VCaP (cell line): ENCODE measurements at regions not wholly inside any gene's neighbourhood (a gene's known extent, or its start where the extent isn't known, plus 50 kb on each side); places are given as distances from the start of the nearest gene placed in this dataset.

ENCODE experiments used
- H3K27ac ChIP-seq: fragments of 450-650 bp; 2 replicates; pipeline ENCODE4 v1.5.1; 2017
- TF ChIP-seq, protein P1 (sequence below): fragments of 450-650 bp; conservative IDR thresholded peaks from 2 replicates; pipeline ENCODE4 v1.5.1; 2017; ENCODE audit warnings: mild to moderate bottlenecking, moderate library complexity

DNA sequence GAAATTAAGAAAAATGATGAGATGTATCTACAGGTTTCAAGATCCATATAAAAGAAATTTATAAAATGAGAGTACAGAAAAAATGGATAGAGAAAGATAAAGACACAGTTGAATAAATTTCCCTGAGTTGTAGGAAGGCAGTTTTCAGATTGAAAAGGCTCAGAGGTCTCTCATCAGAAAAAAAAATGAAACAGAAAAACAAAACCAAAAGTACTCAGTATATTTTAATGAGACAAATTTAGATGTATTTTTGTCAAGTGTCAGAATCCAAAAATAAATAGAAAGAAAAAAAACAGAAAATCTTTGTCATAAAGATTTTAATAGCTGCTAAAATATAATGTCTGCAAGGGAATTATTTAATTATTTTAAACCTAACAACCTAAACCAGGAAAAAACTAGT is 520.5 kb downstream of the KCNJ3 start:
- TF ChIP-seq, protein P1, sequence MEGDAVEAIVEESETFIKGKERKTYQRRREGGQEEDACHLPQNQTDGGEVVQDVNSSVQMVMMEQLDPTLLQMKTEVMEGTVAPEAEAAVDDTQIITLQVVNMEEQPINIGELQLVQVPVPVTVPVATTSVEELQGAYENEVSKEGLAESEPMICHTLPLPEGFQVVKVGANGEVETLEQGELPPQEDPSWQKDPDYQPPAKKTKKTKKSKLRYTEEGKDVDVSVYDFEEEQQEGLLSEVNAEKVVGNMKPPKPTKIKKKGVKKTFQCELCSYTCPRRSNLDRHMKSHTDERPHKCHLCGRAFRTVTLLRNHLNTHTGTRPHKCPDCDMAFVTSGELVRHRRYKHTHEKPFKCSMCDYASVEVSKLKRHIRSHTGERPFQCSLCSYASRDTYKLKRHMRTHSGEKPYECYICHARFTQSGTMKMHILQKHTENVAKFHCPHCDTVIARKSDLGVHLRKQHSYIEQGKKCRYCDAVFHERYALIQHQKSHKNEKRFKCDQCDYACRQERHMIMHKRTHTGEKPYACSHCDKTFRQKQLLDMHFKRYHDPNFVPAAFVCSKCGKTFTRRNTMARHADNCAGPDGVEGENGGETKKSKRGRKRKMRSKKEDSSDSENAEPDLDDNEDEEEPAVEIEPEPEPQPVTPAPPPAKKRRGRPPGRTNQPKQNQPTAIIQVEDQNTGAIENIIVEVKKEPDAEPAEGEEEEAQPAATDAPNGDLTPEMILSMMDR, result no peak
- H3K27ac ChIP-seq, result no peak overlapping the region

DNA sequence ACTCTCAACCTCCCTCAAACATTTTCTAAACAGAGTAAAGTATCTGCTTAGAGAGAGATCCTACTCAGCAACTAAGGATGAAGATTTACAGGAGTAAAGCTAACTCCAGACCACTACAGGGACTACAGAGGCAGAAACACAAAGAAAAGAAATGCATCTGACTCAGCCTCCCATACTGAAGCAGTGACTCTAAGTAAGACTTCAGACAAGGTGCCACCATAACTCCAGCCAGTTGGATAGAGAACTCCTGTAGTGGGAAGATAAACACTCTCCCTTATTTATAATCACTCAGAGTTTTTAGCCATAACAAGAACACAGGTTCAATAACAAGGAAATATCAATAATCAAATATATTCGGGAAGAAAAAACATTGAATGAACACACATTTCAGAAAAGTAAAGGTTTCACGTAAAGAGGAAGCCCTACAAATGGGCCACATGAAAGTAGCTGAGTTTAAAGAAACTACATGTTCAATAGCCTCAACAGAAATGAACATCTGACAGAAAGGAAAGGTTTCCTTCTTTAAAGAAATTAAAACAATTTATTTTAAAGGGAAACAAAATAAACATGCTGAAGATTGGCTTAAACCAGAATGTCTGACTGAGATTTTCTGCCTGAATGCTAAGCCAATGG is 519.9 kb downstream of the KCNJ3 start:
- no peak overlapping the region for H3K27ac ChIP-seq
- TF ChIP-seq, protein P1, result no peak

DNA sequence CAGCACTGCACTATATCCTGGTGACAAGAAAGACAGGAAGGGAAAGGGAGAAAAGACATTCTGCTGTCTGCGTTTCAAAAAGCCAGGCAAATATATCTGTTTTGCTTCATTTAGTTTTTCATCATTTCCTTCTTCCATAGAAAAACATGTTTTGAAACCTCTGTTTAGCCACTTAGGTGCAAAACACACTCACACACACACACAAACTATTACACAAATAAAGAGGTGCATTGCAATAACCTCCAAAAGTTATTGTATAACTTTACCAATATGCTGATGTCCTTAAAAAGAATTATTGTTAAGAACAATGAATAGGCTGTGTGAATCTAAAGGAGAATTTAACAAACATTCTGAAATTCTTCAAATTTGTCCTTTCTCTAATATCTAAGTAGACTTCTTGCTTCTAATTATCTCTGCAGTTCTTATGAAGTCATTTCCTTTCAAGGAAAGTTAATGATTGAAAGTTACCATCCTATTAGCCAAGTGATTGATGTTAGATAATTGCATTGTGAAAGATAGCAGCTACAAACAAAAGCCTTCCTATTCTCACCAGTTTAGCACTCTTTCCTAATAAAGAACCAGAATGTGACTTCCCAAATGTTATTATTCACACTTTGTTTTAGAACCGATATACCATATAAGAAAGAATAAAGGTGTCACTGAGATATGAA is 516.7 kb downstream of the KCNJ3 start:
- no peak overlapping the region for H3K27ac ChIP-seq
- TF ChIP-seq, protein P1, result no peak

DNA sequence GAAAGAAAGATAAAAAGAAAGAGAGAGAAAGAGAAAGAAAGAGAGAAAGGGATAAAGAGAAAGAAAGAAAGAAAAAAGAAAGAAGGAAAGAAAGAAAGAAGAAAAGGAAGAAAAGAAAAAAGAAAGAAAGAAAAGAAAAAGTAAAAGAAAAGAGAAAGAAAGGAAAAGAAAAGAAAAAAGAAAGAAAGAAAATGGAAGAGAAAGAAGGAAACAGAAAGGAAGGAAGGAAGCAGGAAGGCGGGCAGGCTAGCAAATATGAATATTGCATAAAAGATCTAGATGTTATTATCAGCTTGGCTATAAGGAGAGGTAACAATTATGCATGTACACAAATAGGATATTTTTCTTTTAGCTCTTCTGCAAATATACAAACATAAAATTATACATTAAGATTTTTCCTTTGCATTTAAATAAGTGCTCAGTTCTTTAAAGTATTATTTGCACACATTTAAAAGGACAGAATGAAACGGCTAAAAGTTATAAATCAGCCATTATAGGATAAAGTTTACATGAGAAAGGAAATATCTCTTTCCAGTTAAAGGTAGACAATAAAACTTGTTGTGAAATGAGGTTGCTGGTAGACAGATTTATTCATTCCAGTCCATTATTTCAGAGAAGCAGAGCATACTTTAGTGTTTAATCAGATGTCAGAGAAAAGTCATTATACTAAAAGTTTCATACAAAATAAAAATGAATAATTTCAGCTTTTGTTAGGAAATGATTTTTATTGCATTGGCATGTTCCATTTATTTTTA is 511.4 kb downstream of the KCNJ3 start:
- TF ChIP-seq, protein P1, result no peak
- H3K27ac ChIP-seq, result no peak overlapping the region

DNA sequence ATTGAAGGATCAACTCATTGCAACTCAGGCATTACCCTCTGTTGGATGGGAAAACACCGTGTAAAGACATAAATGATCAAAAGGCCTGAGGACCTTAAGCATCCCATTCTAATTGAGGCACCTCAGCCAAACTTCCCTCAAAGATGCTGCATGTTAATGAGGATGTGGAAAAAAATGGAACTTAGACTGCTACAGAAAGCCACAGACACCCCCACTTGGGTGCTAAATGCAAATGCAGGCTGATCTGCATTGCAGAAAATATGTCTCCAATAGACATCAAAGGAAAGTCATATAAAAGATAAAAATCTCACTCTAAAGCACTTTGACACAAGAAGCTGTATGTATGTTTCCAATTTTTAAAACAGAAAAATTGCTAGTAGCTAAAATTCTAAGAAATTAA is 504.7 kb downstream of the KCNJ3 start:
- TF ChIP-seq, protein P1, result no peak
- no peak overlapping the region for H3K27ac ChIP-seq

DNA sequence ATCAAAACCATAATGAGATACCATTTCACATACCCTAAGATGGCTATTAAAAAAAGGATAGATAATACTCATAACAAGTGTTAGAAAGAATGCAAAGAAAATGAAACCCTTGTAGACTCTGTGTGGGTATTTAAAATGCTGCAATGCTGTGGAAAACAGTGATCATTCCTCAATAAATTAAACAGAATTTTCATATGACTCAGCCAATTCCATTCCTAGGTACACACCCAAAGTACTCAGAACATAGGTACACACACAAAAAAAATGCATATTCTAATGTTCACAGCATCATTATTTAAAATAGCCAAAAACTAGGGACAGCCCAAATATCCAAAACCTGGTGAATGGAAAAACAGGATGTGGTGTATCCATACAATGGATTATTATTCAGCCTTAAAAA is 502.3 kb downstream of the KCNJ3 start:
- TF ChIP-seq, protein P1, result no peak

DNA sequence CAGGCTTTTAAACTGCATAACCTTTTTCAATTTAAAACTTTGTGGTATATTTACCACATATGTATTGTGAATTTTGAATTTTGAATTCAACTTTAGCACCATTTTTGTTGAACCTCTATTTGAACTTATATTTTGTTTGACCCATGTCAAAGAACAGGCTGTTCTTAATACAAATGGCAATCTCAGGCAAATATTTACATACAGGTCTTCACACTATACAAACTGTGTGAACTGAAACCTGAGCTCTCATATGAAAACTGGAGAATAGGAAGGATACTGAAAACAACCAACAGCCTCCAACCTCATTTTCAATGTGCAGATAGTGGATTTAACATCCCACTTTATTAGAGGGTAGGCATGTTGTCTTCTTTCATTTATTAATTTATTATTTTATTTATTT is 491.8 kb downstream of the KCNJ3 start:
- TF ChIP-seq, protein P1, result no peak
- H3K27ac ChIP-seq, result no peak overlapping the region

More for the DNA sequence above, 502.3 kb downstream of the KCNJ3 start:
- no peak overlapping the region for H3K27ac ChIP-seq
